Thymus (tissue), 11 donors: ENCODE measurements at regions not wholly inside any gene's neighbourhood (a gene's known extent, or its start where the extent isn't known, plus 50 kb on each side); places are given as distances from the start of the nearest gene placed in this dataset.
A peak's percentile ranks its signal among the peaks of the same experiment; 100 is the strongest.

Experiments
- DNase-seq, 9 donors: peaks; one replicate each; pipeline ENCODE4 v3.0.0-alpha.2; 2013; ENCODE audit warnings: low spot score in 9 of 9, low read depth in 6 of 9, missing footprints in 1 of 9
- H3K27ac ChIP-seq, 2 donors: one replicate each; pipeline ENCODE4 v1.5.1; 2013; ENCODE audit warnings: control low read depth in 1 of 2, low read depth in 1 of 2, low read length in 1 of 2, mild to moderate bottlenecking in 1 of 2, moderate library complexity in 1 of 2
- H3K27me3 ChIP-seq, 2 donors: one replicate each; pipeline ENCODE4 v1.5.1; 2013; ENCODE audit warnings: low read length in 1 of 2; ENCODE audit not compliant: control insufficient read depth in 2 of 2, insufficient read depth in 1 of 2
- H3K36me3 ChIP-seq, 2 donors: one replicate each; pipeline ENCODE4 v1.5.1; 2013; ENCODE audit warnings: low read length in 1 of 2, mild to moderate bottlenecking in 1 of 2, moderate library complexity in 1 of 2; ENCODE audit not compliant: control insufficient read depth in 2 of 2, insufficient read depth in 2 of 2
- H3K4me1 ChIP-seq, 2 donors: one replicate each; pipeline ENCODE4 v1.5.1; 2013; ENCODE audit warnings: low read length in 2 of 2; ENCODE audit not compliant: control insufficient read depth in 2 of 2, insufficient read depth in 2 of 2
- H3K4me3 ChIP-seq, 2 donors: one replicate each; pipeline ENCODE4 v1.5.1; 2013; ENCODE audit warnings: low read length in 2 of 2, control low read depth in 1 of 2, mild to moderate bottlenecking in 1 of 2
- H3K9me3 ChIP-seq, 2 donors: one replicate each; pipeline ENCODE4 v1.5.1; 2013; ENCODE audit warnings: low read length in 1 of 2, mild to moderate bottlenecking in 1 of 2; ENCODE audit not compliant: control insufficient read depth in 2 of 2, insufficient read depth in 1 of 2
- WGBS: extraction: QIAGEN DNeasy Blood & Tissue Kit; methylation state at CpG from one replicate; pipeline ENCODE4 v1.1.7; 2013; 5-methylcytosine and 5-hydroxymethylcytosine counted together
- donor health status: healthy.

GRCh38 chr10:120658943-120659885, 191.9 kb upstream of the WDR11 start:
- Histone ChIP-seq H3K4me1 (no peaks in the 10 kb centered on the region), H3K36me3 (no peaks in the 10 kb centered on the region), H3K9me3 (no peaks in the 10 kb centered on the region), H3K27me3 (no peaks in the 10 kb centered on the region), H3K4me3 (no peak overlapping the region), H3K27ac (no peak overlapping the region)
- 73% methylated on average over 4 of the region's 4 CpGs for WGBS
- DNase-seq, result no peak

- Histone ChIP-seq H3K9me3 (no peaks in the 10 kb centered on the region), H3K27me3 (no peaks in the 10 kb centered on the region), H3K4me1 (no peaks in the 10 kb centered on the region), H3K4me3 (no peak overlapping the region), H3K36me3 (no peaks in the 10 kb centered on the region), H3K27ac (no peak overlapping the region)
- 94% methylated on average over 4 of the region's 4 CpGs for WGBS
- DNase-seq, result no peak
Observed at GRCh38 chr10:120666308-120666707, 184.9 kb upstream of the WDR11 start.

- DNase-seq, result no peak
- no peaks in the 10 kb centered on the region for H3K4me1 ChIP-seq
- 41% methylated on average over 4 of the region's 4 CpGs for WGBS
- H3K36me3 ChIP-seq, result no peaks in the 10 kb centered on the region
- H3K27ac ChIP-seq, result no peak overlapping the region
- H3K4me3 ChIP-seq, result no peak overlapping the region
- H3K9me3 ChIP-seq, result no peaks in the 10 kb centered on the region
- no peaks in the 10 kb centered on the region for H3K27me3 ChIP-seq
Observed at GRCh38 chr10:120667276-120667675, 183.9 kb upstream of the WDR11 start.

GRCh38 chr10:120671491-120671890, 179.7 kb upstream of the WDR11 start:
- Histone ChIP-seq H3K4me1 (no peaks in the 10 kb centered on the region), H3K4me3 (no peak overlapping the region), H3K9me3 (no peaks in the 10 kb centered on the region), H3K27me3 (no peaks in the 10 kb centered on the region), H3K36me3 (no peaks in the 10 kb centered on the region), H3K27ac (no peak overlapping the region)
- no peak for DNase-seq
- WGBS, result 100% methylated on average over 2 of the region's 2 CpGs

- Histone ChIP-seq H3K9me3 (no peaks in the 10 kb centered on the region), H3K4me1 (no peaks in the 10 kb centered on the region), H3K4me3 (no peak overlapping the region), H3K27ac (no peak overlapping the region), H3K36me3 (no peaks in the 10 kb centered on the region), H3K27me3 (no peaks in the 10 kb centered on the region)
- DNase-seq, result no peak
- 97% methylated on average over 2 of the region's 2 CpGs for WGBS
Observed at GRCh38 chr10:120683454-120683853, 167.7 kb upstream of the WDR11 start.

- WGBS, result 11% methylated on average over 5 of the region's 5 CpGs
- H3K9me3 ChIP-seq, result no peaks in the 10 kb centered on the region
- no peaks in the 10 kb centered on the region for H3K4me1 ChIP-seq
- peak in 1 of 9 donors; percentile 12 for DNase-seq
- H3K27me3 ChIP-seq, result no peaks in the 10 kb centered on the region
- no peak overlapping the region for H3K27ac ChIP-seq
- H3K4me3 ChIP-seq, result no peak overlapping the region
- no peaks in the 10 kb centered on the region for H3K36me3 ChIP-seq
Observed at GRCh38 chr10:120684226-120684625, 166.9 kb upstream of the WDR11 start.

GRCh38 chr10:120685136-120685535, 166.0 kb upstream of the WDR11 start:
- 78% methylated on average over 4 of the region's 4 CpGs for WGBS
- H3K27me3 ChIP-seq, result no peaks in the 10 kb centered on the region

GRCh38 chr10:120688928-120689327, 162.2 kb upstream of the WDR11 start:
- H3K27me3 ChIP-seq, result no peaks in the 10 kb centered on the region

More at GRCh38 chr10:120685136-120685535, 166.0 kb upstream of the WDR11 start:
- Histone ChIP-seq H3K4me1 (no peaks in the 10 kb centered on the region), H3K27ac (no peak overlapping the region), H3K9me3 (no peaks in the 10 kb centered on the region), H3K36me3 (no peaks in the 10 kb centered on the region), H3K4me3 (no peak overlapping the region)
- DNase-seq, result no peak

GRCh38 chr10:120689777-120690529, 161.2 kb upstream of the WDR11 start:
- H3K27me3 ChIP-seq, result no peaks in the 10 kb centered on the region
- H3K36me3 ChIP-seq, result no peaks in the 10 kb centered on the region
- H3K9me3 ChIP-seq, result no peaks in the 10 kb centered on the region
- H3K4me3 ChIP-seq, result no peak overlapping the region
- no peak overlapping the region for H3K27ac ChIP-seq
- no peaks in the 10 kb centered on the region for H3K4me1 ChIP-seq
- 82% methylated on average over 2 of the region's 2 CpGs for WGBS
- DNase-seq, result no peak

More at GRCh38 chr10:120688928-120689327, 162.2 kb upstream of the WDR11 start:
- Histone ChIP-seq H3K27ac (no peak overlapping the region), H3K4me1 (no peaks in the 10 kb centered on the region), H3K4me3 (no peak overlapping the region), H3K9me3 (no peaks in the 10 kb centered on the region), H3K36me3 (no peaks in the 10 kb centered on the region)
- no peak for DNase-seq
- WGBS, result 97% methylated on average over 1 of the region's 1 CpG
